Kidney epithelial cell (primary cell): ENCODE measurements at regions not wholly inside any gene's neighbourhood (a gene's known extent, or its start where the extent isn't known, plus 50 kb on each side); places are given as distances from the start of the nearest gene placed in this dataset.

Source experiments
- DNase-seq: peaks from one replicate; pipeline ENCODE4 v3.0.0-alpha.2; 2010; ENCODE audit warnings: low read depth
- H3K27me3 ChIP-seq: 2 replicates; pipeline ENCODE4 v1.6.0; 2011; ENCODE audit warnings: low read length; ENCODE audit not compliant: control insufficient read depth, insufficient read depth
- H3K36me3 ChIP-seq: 2 replicates; pipeline ENCODE4 v1.5.1; 2011; ENCODE audit warnings: low read length; ENCODE audit not compliant: control insufficient read depth, insufficient read depth
- H3K4me3 ChIP-seq: 2 replicates; pipeline ENCODE4 v1.5.1; 2011; ENCODE audit warnings: low read depth, mild to moderate bottlenecking, control low read depth, low read length
- CTCF ChIP-seq: IDR thresholded peaks from 2 replicates; pipeline ENCODE4 v1.5.1; 2011; ENCODE audit warnings: mild to moderate bottlenecking, moderate library complexity, low read length, control low read depth, inconsistent platforms; ENCODE audit not compliant: insufficient read depth, poor library complexity, severe bottlenecking

- no peak for DNase-seq
- Histone ChIP-seq H3K27me3 (no peaks in the 10 kb centered on the region), H3K4me3 (no peak overlapping the region), H3K36me3 (no peaks in the 10 kb centered on the region)
- no peak for TF ChIP-seq CTCF
Measured at GRCh38 chr3:106343811-106344210, 475.0 kb upstream of the CBLB start.

GRCh38 chr3:106345353-106346027 is 476.7 kb upstream of the CBLB start:
- peak; percentile 99 for DNase-seq
- no peak for TF ChIP-seq CTCF

GRCh38 chr3:106347350-106347749 is 478.5 kb upstream of the CBLB start:
- Histone ChIP-seq H3K27me3 (no peaks in the 10 kb centered on the region), H3K36me3 (no peaks in the 10 kb centered on the region)
- no peak for TF ChIP-seq CTCF

More at GRCh38 chr3:106345353-106346027, 476.7 kb upstream of the CBLB start:
- H3K27me3 ChIP-seq, result no peaks in the 10 kb centered on the region
- H3K4me3 ChIP-seq, result no peak overlapping the region
- H3K36me3 ChIP-seq, result no peaks in the 10 kb centered on the region

GRCh38 chr3:106348139-106348690 is 479.4 kb upstream of the CBLB start:
- no peak overlapping the region for H3K4me3 ChIP-seq
- DNase-seq, result peak; percentile 43
- no peaks in the 10 kb centered on the region for H3K27me3 ChIP-seq
- no peak for TF ChIP-seq CTCF
- no peaks in the 10 kb centered on the region for H3K36me3 ChIP-seq

More at GRCh38 chr3:106347350-106347749, 478.5 kb upstream of the CBLB start:
- H3K4me3 ChIP-seq, result no peak overlapping the region
- no peak for DNase-seq

GRCh38 chr3:106349191-106349881 is 480.5 kb upstream of the CBLB start:
- Histone ChIP-seq H3K27me3 (no peaks in the 10 kb centered on the region), H3K36me3 (no peaks in the 10 kb centered on the region), H3K4me3 (no peak overlapping the region)
- TF ChIP-seq CTCF, result no peak
- DNase-seq, result no peak
